ENCODE measurements at regions not wholly inside any gene's neighbourhood (a gene's known extent, or its start where the extent isn't known, plus 50 kb on each side); places are given as distances from the start of the nearest gene placed in this dataset.

- Histone ChIP-seq H3K4me3 (no peak overlapping the region), H2AFZ (ENCODE audit: control insufficient read depth, low read depth, low read length) (no peak overlapping the region), H3K9me3 (replicated peaks; ENCODE audit: control insufficient read depth, insufficient read depth, low read length) (no peaks in the 10 kb centered on the region; the same call in 1 of the 3 replicates), H3K4me2 (ENCODE audit: control insufficient read depth, insufficient read depth) (no peak overlapping the region), H3K36me3 (ENCODE audit: control insufficient read depth in 2 of 2, insufficient read depth in 2 of 2, low read length in 1 of 2) (no peaks in the 10 kb centered on the region), H3K79me2 (ENCODE audit: control insufficient read depth, insufficient read depth, low read length) (no peaks in the 10 kb centered on the region), H3K27me3 (replicated peaks in 1 of 2; ENCODE audit: control insufficient read depth in 2 of 2, insufficient read depth in 2 of 2, low read length in 1 of 2) (no peaks in the 10 kb centered on the region), H4K20me1 (ENCODE audit: control insufficient read depth, insufficient read depth) (no peaks in the 10 kb centered on the region), H3K9ac (ENCODE audit: control insufficient read depth, insufficient read depth, low read length) (no peak overlapping the region), H3K4me1 (ENCODE audit: control insufficient read depth, insufficient read depth, low read length) (no peaks in the 10 kb centered on the region), H3K27ac (ENCODE audit: control insufficient read depth, insufficient read depth) (no peak overlapping the region)
- WGBS (ENCODE audit: insufficient coverage, insufficient replicate concordance, low lambda C conversion rate, missing lambda C conversion rate): 10% methylated on average over 2 of the region's 2 CpGs
- intact Hi-C loops (cut with micrococcal nuclease; ENCODE audit: unreplicated experiment): no loop called here
- TF ChIP-seq CBX3 (IDR thresholded peaks at IDR 0.05; ENCODE audit: borderline replicate concordance, low read depth): no peak
- TF ChIP-seq ZBED1 (IDR thresholded peaks at IDR 0.05; ENCODE audit: borderline replicate concordance): no peak
- TF ChIP-seq, protein P1, sequence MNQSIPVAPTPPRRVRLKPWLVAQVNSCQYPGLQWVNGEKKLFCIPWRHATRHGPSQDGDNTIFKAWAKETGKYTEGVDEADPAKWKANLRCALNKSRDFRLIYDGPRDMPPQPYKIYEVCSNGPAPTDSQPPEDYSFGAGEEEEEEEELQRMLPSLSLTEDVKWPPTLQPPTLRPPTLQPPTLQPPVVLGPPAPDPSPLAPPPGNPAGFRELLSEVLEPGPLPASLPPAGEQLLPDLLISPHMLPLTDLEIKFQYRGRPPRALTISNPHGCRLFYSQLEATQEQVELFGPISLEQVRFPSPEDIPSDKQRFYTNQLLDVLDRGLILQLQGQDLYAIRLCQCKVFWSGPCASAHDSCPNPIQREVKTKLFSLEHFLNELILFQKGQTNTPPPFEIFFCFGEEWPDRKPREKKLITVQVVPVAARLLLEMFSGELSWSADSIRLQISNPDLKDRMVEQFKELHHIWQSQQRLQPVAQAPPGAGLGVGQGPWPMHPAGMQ (IDR thresholded peaks at IDR 0.05; ENCODE audit: borderline replicate concordance): no peak
- TF ChIP-seq FOXM1 (IDR thresholded peaks at IDR 0.05; ENCODE audit: low read depth, low read length): no peak
- no TSS peak for BruUV-seq (replicated peaks)
- no peak for FAIRE-seq
- no peak for ATAC-seq
- RAD21 ChIA-PET (ENCODE audit: unreplicated experiment): no interaction called here
- SMC1A ChIA-PET (ENCODE audit: uncharacterized antibody, unreplicated experiment): interaction anchor here (1.1 kb wide), 1 partner anchor 8 kb away, joined by 3 read pairs; no protein-coding TSS in a partner anchor
- POLR2A ChIA-PET: no interaction called here
- CTCF ChIA-PET: interaction anchor here (0.9 kb wide), 1 partner anchor 16 kb away, joined by 4 read pairs; no protein-coding TSS in a partner anchor
- no peak for DNase-seq (ENCODE audit: low read depth, low spot score)
- in situ Hi-C loops (cut with MboI): no loop called here
These were observed 2318.0 kb downstream of the PCDH9 start for GRCh38 chr13:64912141-64912540.

DNA sequence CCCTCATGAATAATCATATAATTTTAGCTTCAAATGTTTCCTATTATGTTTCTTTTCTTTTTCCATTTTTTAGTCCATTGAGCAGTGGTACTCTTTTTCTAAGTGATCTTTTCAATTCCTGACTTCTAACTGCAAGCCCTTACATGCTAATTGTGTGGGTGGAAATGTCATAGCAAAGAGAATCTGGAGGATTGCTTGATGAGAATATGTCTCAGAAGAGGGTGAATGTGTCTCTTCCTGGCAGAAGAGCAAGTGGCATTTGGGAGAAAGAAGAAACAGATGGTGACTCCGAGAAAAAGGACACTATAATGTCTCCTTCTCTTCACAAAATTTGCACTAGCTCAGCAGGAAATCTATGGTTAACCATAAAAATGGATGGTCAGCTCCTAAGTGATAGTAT is 2320.0 kb downstream of the PCDH9 start:
- CTCF ChIA-PET: interaction anchor here (1.0 kb wide), 1 partner anchor 19 kb away, joined by 3 read pairs; no protein-coding TSS in a partner anchor
- RAD21 ChIA-PET (ENCODE audit: unreplicated experiment): no interaction called here

More for the DNA sequence above, 2320.0 kb downstream of the PCDH9 start:
- no peak overlapping the region for H3K4me2 ChIP-seq (ENCODE audit: control insufficient read depth, insufficient read depth)
- no peak overlapping the region for H2AFZ ChIP-seq (ENCODE audit: control insufficient read depth, low read depth, low read length)
- DNase-seq (ENCODE audit: low read depth, low spot score) (no peak), FAIRE-seq (no peak), ATAC-seq (no peak)
- H3K79me2 ChIP-seq (ENCODE audit: control insufficient read depth, insufficient read depth, low read length): no peaks in the 10 kb centered on the region
- no peaks in the 10 kb centered on the region for H3K36me3 ChIP-seq (ENCODE audit: control insufficient read depth in 2 of 2, insufficient read depth in 2 of 2, low read length in 1 of 2)
- H3K4me3 ChIP-seq: no peak overlapping the region
- no peaks in the 10 kb centered on the region for H4K20me1 ChIP-seq (ENCODE audit: control insufficient read depth, insufficient read depth)
- no peak for TF ChIP-seq NFYB (IDR thresholded peaks at IDR 0.05; ENCODE audit: insufficient read depth, low read depth, low read length)
- no peak for TF ChIP-seq BRCA1 (IDR thresholded peaks at IDR 0.05; ENCODE audit: low read depth, low read length)
- no peak overlapping the region for H3K27ac ChIP-seq (ENCODE audit: control insufficient read depth, insufficient read depth)
- H3K9ac ChIP-seq (ENCODE audit: control insufficient read depth, insufficient read depth, low read length): no peak overlapping the region
- ChIA-PET SMC1A (ENCODE audit: uncharacterized antibody, unreplicated experiment) (interaction anchor here (0.6 to 1.2 kb wide), 3 partner anchors 28 to 1314 kb away, joined by 3 read pairs; no protein-coding TSS in a partner anchor), POLR2A (no interaction called here)
- H3K9me3 ChIP-seq (replicated peaks; ENCODE audit: control insufficient read depth, insufficient read depth, low read length): no peaks in the 10 kb centered on the region; the same call in 1 of the 3 replicates
- in situ Hi-C loops (cut with MboI): no loop called here
- H3K27me3 ChIP-seq (replicated peaks in 1 of 2; ENCODE audit: control insufficient read depth in 2 of 2, insufficient read depth in 2 of 2, low read length in 1 of 2): no peaks in the 10 kb centered on the region
- intact Hi-C loops (cut with micrococcal nuclease; ENCODE audit: unreplicated experiment): no loop called here
- WGBS (ENCODE audit: insufficient coverage, insufficient replicate concordance, low lambda C conversion rate, missing lambda C conversion rate): 0% methylated on average over 1 of the region's 1 CpG
- H3K4me1 ChIP-seq (ENCODE audit: control insufficient read depth, insufficient read depth, low read length): no peaks in the 10 kb centered on the region
- no TSS peak for BruUV-seq (replicated peaks)
